ENCODE measurements at regions not wholly inside any gene's neighbourhood (a gene's known extent, or its start where the extent isn't known, plus 50 kb on each side); places are given as distances from the start of the nearest gene placed in this dataset.
"Not testable (repeated sequence)": the region's sequence is repeated elsewhere in the genome, so short reads cannot be mapped to it uniquely, and the experiment has no call there.

GRCh38 chr4:54840430-54840829, 182.7 kb downstream of the KIT start:
- no peaks in the 10 kb centered on the region for H3K9me3 ChIP-seq (replicated peaks)
- no peak for DNase-seq
- H3K4me1 ChIP-seq = no peaks in the 10 kb centered on the region
- no peaks in the 10 kb centered on the region; the same call in 1 of the 2 replicates for H3K27me3 ChIP-seq
- H3K4me3 ChIP-seq = no peak overlapping the region
- no peaks in the 10 kb centered on the region for H3K36me3 ChIP-seq
- no peak overlapping the region for H3K27ac ChIP-seq

GRCh38 chr4:54838301-54838700, 180.5 kb downstream of the KIT start:
- H3K27me3 ChIP-seq = no peaks in the 10 kb centered on the region; the same call in 1 of the 2 replicates
- H3K36me3 ChIP-seq = no peaks in the 10 kb centered on the region
- no peaks in the 10 kb centered on the region for H3K4me1 ChIP-seq
- no peak for DNase-seq
- H3K4me3 ChIP-seq = no peak overlapping the region
- H3K9me3 ChIP-seq (replicated peaks) = no peaks in the 10 kb centered on the region
- no peak overlapping the region for H3K27ac ChIP-seq

- Histone ChIP-seq H3K36me3 (no peaks in the 10 kb centered on the region), H3K27me3 (no peaks in the 10 kb centered on the region; the same call in 1 of the 2 replicates), H3K27ac (no peak overlapping the region), H3K9me3 (replicated peaks) (no peaks in the 10 kb centered on the region), H3K4me3 (no peak overlapping the region), H3K4me1 (no peaks in the 10 kb centered on the region)
- DNase-seq = peak in 1 of 2 experiments; percentile 3
Observed at GRCh38 chr4:54837576-54838140, 179.9 kb downstream of the KIT start.

GRCh38 chr4:54828361-54828760, 170.6 kb downstream of the KIT start:
- H3K36me3 ChIP-seq; H3K27ac ChIP-seq; DNase-seq; H3K27me3 ChIP-seq; H3K9me3 ChIP-seq (replicated peaks); H3K4me1 ChIP-seq; H3K4me3 ChIP-seq: not testable (repeated sequence)

- Histone ChIP-seq H3K27me3 (no peaks in the 10 kb centered on the region), H3K4me3 (no peak overlapping the region), H3K4me1 (no peaks in the 10 kb centered on the region), H3K27ac (no peak overlapping the region), H3K9me3 (replicated peaks) (no peaks in the 10 kb centered on the region; the same call in 1 of the 2 replicates), H3K36me3 (no peaks in the 10 kb centered on the region)
- DNase-seq = no peak
Observed at GRCh38 chr4:54823616-54824015, 165.9 kb downstream of the KIT start.

- H3K4me3 ChIP-seq = no peak overlapping the region
- no peaks in the 10 kb centered on the region for H3K9me3 ChIP-seq (replicated peaks)
- no peak overlapping the region for H3K27ac ChIP-seq
- DNase-seq = no peak
- no peaks in the 10 kb centered on the region for H3K36me3 ChIP-seq
- no peaks in the 10 kb centered on the region for H3K27me3 ChIP-seq
- no peaks in the 10 kb centered on the region for H3K4me1 ChIP-seq
Observed at GRCh38 chr4:54819034-54819433, 161.3 kb downstream of the KIT start.

- Histone ChIP-seq H3K9me3 (replicated peaks) (no peaks in the 10 kb centered on the region), H3K4me1 (no peaks in the 10 kb centered on the region), H3K27me3 (no peaks in the 10 kb centered on the region)
Observed at GRCh38 chr4:54818481-54818880, 160.7 kb downstream of the KIT start.

GRCh38 chr4:54813674-54814073, 155.9 kb downstream of the KIT start:
- Histone ChIP-seq H3K27ac (no peak overlapping the region), H3K4me3 (no peak overlapping the region), H3K36me3 (no peaks in the 10 kb centered on the region), H3K9me3 (replicated peaks) (no peaks in the 10 kb centered on the region), H3K27me3 (no peaks in the 10 kb centered on the region), H3K4me1 (no peaks in the 10 kb centered on the region)
- no peak for DNase-seq

More at GRCh38 chr4:54818481-54818880, 160.7 kb downstream of the KIT start:
- H3K4me3 ChIP-seq = no peak overlapping the region
- no peak for DNase-seq
- H3K27ac ChIP-seq = no peak overlapping the region
- H3K36me3 ChIP-seq = no peaks in the 10 kb centered on the region

- Histone ChIP-seq H3K4me3 (no peak overlapping the region), H3K9me3 (replicated peaks) (no peaks in the 10 kb centered on the region), H3K27ac (no peak overlapping the region), H3K4me1 (peaks cover 3% of the 10 kb centered on the region; the same call in 1 of the 2 replicates), H3K27me3 (no peaks in the 10 kb centered on the region), H3K36me3 (no peaks in the 10 kb centered on the region)
- DNase-seq = no peak
Observed at GRCh38 chr4:54806351-54806750, 148.6 kb downstream of the KIT start.

- DNase-seq = no peak
- no peaks in the 10 kb centered on the region for H3K27me3 ChIP-seq
Observed at GRCh38 chr4:54802336-54802735, 144.6 kb downstream of the KIT start.

GRCh38 chr4:54800831-54801530, 143.2 kb downstream of the KIT start:
- H3K27me3 ChIP-seq = no peaks in the 10 kb centered on the region
- H3K36me3 ChIP-seq = no peaks in the 10 kb centered on the region
- DNase-seq = no peak
- no peak overlapping the region for H3K4me3 ChIP-seq
- H3K4me1 ChIP-seq = peaks cover 3% of the 10 kb centered on the region; the same call in 1 of the 2 replicates
- H3K27ac ChIP-seq = no peak overlapping the region
- H3K9me3 ChIP-seq (replicated peaks) = peaks cover 5% of the 10 kb centered on the region; the same call in 1 of the 2 replicates

More at GRCh38 chr4:54802336-54802735, 144.6 kb downstream of the KIT start:
- Histone ChIP-seq H3K36me3 (no peaks in the 10 kb centered on the region), H3K4me3 (no peak overlapping the region), H3K4me1 (peaks cover 3% of the 10 kb centered on the region; the same call in 1 of the 2 replicates), H3K27ac (no peak overlapping the region), H3K9me3 (replicated peaks) (peaks cover 5% of the 10 kb centered on the region; the same call in 1 of the 2 replicates)

- Histone ChIP-seq H3K27me3 (no peaks in the 10 kb centered on the region), H3K27ac (no peak overlapping the region), H3K4me1 (no peaks in the 10 kb centered on the region), H3K4me3 (no peak overlapping the region), H3K9me3 (replicated peaks) (peaks cover 5% of the 10 kb centered on the region; the same call in 1 of the 2 replicates), H3K36me3 (no peaks in the 10 kb centered on the region)
- DNase-seq = no peak
Observed at GRCh38 chr4:54794579-54794978, 136.8 kb downstream of the KIT start.

- no peak for DNase-seq
- no peak overlapping the region for H3K27ac ChIP-seq
- H3K36me3 ChIP-seq = no peaks in the 10 kb centered on the region
- H3K27me3 ChIP-seq = no peaks in the 10 kb centered on the region
- H3K4me1 ChIP-seq = no peaks in the 10 kb centered on the region
- peaks cover 5% of the 10 kb centered on the region; the same call in 1 of the 2 replicates for H3K9me3 ChIP-seq (replicated peaks)
- no peak overlapping the region for H3K4me3 ChIP-seq
Observed at GRCh38 chr4:54793856-54794422, 136.2 kb downstream of the KIT start.

All from SJCRH30 (cell line).